H1 (cell line): ENCODE measurements at regions not wholly inside any gene's neighbourhood (a gene's known extent, or its start where the extent isn't known, plus 50 kb on each side); places are given as distances from the start of the nearest gene placed in this dataset.

Source experiments
- CEBPB ChIP-seq: IDR thresholded peaks from 2 replicates; pipeline ENCODE4 v1.6.1; 2012; ENCODE audit warnings: low read depth, low read length
- GABPA ChIP-seq: IDR thresholded peaks from 2 replicates; pipeline ENCODE4 v1.6.1; 2011; ENCODE audit warnings: mild to moderate bottlenecking, low read length, moderate library complexity, borderline replicate concordance; ENCODE audit not compliant: insufficient read depth
- POU5F1 ChIP-seq: IDR thresholded peaks from 2 replicates; pipeline ENCODE4 v1.6.1; 2011; ENCODE audit warnings: low read depth, mild to moderate bottlenecking, low read length, moderate library complexity
- SP2 ChIP-seq: IDR thresholded peaks from 2 replicates; pipeline ENCODE4 v1.6.1; 2012; ENCODE audit warnings: mild to moderate bottlenecking, low read length, inconsistent platforms

DNA sequence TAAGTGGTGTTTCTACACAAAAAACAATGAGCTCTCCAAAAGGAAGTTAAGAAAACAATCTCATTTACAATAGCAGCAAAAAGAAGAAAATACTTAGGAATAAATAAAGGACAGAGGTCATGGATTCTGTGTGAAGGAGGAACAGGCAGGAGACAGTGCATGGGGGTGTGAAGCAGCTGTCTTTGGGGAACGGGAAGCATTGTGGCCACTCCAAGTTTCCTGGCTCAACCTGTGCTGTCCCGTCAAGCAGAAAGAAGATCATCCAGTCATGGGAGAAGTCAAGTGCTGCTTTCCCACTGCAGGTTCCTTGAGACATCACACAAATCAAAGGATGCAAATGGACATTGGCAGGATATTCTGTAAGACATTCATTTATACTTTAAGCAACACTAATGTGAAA lies 66.1 kb upstream of the MAML3 start (continued):
- TF ChIP-seq POU5F1, result no peak
- no peak for TF ChIP-seq SP2
- no peak for TF ChIP-seq GABPA
- no peak for TF ChIP-seq CEBPB
